DMS 273 (cell line): ENCODE measurements at regions not wholly inside any gene's neighbourhood (a gene's known extent, or its start where the extent isn't known, plus 50 kb on each side); places are given as distances from the start of the nearest gene placed in this dataset.

Experiments
- DNase-seq: peaks from one replicate; lab custom pipeline; 2025; ENCODE audit not compliant: unreplicated experiment; lab: John Stamatoyannopoulos, UW

GRCh38 chrX:9191392-9191791 lies 157.5 kb upstream of the FAM9B start:
- no peak for DNase-seq

- peak; percentile 8 for DNase-seq
These were observed 161.4 kb upstream of the FAM9B start for GRCh38 chrX:9195199-9195880.

GRCh38 chrX:9196961-9197640 lies 163.2 kb upstream of the FAM9B start:
- DNase-seq: no peak

DNA sequence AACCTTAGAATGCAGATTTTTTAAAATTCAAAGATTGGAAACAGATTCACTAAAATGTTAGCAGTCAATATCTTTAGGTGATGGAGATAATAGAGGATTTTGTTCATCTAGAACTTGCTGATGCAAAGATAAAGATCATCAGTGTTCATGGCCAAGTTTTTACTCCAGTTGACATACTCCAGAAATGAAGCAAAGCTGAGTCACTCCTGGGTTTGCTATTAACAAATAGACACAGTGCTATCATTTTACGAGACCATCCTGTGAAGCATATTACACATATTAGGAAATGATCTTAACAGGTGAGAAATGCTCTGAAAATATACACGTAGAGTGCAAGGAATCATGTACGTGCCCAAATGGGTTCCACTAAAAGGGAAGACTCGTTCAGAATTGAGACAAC lies 170.6 kb upstream of the FAM9B start:
- DNase-seq: no peak

- no peak for DNase-seq
These were observed 171.8 kb upstream of the FAM9B start for GRCh38 chrX:9205599-9206223.

GRCh38 chrX:9207142-9207541 lies 173.2 kb upstream of the FAM9B start:
- no peak for DNase-seq

DNA sequence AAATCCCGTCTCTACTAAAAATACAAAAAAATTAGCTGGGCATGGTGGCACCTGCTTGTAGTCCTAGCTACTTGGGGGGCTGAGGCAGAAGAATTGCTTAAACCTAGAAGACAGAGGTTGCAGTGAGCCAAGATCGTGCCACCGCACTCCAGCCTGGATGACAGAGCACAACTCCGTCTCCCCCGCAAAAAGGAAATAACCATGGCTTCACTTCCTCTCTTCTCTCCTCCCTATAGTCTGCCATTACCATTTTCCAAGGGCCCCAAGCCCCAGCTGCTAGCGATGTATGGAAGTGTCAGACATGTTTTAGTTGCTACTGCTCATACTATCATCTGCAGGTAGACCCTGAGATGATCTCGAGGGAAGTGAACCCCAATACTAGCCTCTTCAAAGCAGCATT lies 177.3 kb upstream of the FAM9B start:
- DNase-seq: no peak

DNA sequence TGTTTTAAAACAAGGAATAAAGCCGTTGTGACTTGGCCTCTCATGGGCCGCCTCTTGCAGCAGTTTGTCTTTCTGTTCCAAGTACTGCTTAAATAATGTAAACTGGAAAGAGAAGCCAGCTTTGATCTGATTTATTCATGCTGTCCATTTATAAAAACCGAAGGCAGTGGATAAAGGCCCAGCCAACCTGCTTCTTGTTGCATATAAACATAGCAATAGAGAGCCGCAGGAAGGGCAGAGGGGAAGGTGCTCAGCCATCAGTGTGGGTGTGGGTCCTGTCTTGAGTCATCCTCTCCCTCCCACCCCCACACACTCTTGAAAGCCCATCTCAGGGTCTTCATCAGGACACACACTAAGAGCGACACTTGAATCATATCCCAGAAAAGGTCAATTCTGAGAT lies 187.9 kb upstream of the FAM9B start:
- no peak for DNase-seq

- DNase-seq: no peak
These were observed 188.4 kb upstream of the FAM9B start for GRCh38 chrX:9222299-9222698.

- DNase-seq: no peak
These were observed 193.3 kb upstream of the FAM9B start for GRCh38 chrX:9227276-9227675.

- DNase-seq: no peak
These were observed 197.6 kb upstream of the FAM9B start for GRCh38 chrX:9231491-9231890.

- DNase-seq: no peak
These were observed 199.2 kb upstream of the FAM9B start for GRCh38 chrX:9233141-9233540.

DNA sequence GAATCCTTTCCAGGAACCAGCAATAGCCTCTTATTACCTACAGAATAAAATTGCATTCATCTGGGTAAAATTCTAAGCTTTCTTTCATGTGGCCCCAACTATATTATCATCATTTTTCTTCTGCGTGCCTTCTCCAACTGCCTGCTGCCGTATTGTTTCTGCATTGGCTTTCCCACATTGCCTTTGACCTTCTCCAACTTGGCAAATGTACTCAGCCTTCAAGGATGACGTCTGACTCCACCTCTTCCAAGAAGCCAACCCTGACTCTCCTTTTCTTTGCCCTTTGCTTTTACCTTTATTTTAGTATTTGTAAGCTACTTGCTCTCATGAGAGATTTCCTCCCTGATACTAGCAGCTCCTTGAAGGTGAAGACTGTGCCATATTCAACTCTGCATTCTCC lies 200.4 kb upstream of the FAM9B start:
- DNase-seq: no peak

- no peak for DNase-seq
These were observed 201.8 kb upstream of the FAM9B start for GRCh38 chrX:9235722-9236121.

DNA sequence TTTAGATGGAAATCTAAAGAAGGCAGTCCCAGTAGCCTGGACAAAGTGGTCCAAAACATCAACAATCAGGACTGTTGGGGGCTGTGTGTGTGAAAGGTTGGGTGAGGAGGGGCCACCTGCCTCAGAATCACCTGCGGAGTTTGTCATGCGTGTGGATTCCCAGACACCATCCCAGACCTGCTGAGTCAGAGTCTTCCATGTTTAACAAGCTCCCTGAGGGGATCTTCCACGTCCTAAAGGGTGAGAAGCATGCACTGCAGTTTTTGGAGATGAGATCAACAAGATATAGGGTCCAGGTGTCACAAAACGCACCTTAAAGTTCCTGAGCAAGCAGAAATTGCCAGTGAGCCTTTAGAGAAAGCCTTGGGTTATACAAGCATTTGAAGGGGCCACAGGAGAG lies 207.0 kb upstream of the FAM9B start:
- no peak for DNase-seq

DNA sequence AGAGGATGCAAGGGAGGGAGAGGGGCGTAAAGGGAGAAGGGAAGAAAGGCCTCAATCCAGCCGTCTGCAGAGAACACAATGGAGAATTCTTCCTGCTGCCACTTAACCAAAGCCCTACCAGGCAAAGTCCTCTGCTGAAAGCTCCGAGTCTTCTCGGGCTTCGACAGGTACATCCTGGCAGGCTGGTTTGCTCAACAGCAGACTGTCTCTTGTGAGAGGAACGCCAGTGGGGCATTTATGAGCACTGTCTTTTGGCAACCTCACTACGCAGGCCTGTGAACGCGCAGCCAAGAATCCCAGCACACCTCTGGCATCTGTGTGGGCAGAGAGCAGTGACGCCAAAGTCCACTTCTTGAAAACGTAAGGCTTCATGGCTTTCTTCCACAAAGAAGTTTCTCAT lies 207.5 kb upstream of the FAM9B start:
- DNase-seq: no peak

GRCh38 chrX:9249051-9249846 lies 215.3 kb upstream of the FAM9B start:
- DNase-seq: no peak

DNA sequence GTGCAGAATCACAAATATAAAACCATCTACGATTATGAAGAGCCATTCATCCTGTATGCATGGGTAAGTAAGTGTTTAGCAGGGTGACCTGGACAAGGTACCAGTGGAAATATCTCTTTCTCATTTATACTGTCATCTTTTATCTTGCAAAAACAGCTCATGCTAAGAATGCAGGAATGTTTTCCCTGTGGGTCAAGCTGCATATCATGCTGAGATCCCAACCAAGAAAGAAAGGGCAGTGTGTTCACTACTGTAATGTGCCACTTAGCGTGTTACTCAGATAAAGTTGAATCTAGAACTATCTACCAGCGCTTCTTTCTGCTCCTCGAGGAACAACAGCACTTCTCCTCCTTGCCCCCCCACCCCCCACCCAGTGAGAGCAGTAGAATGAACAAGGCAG lies 212.7 kb upstream of the TBL1X start:
- no peak for DNase-seq

- no peak for DNase-seq
These were observed 211.6 kb upstream of the TBL1X start for GRCh38 chrX:9253211-9253610.

- no peak for DNase-seq
These were observed 207.0 kb upstream of the TBL1X start for GRCh38 chrX:9257718-9258420.
